GM06990 (cell line): ENCODE measurements at regions not wholly inside any gene's neighbourhood (a gene's known extent, or its start where the extent isn't known, plus 50 kb on each side); places are given as distances from the start of the nearest gene placed in this dataset.

ENCODE experiments used
- DNase-seq: peaks from one replicate; pipeline ENCODE4 v3.0.0-alpha.2; 2011; ENCODE audit not compliant: insufficient read length; ENCODE audit errors: extremely low read depth
- H3K27me3 ChIP-seq: replicated peaks from 2 replicates; pipeline ENCODE4 v1.6.0; 2011; ENCODE audit warnings: low read length; ENCODE audit not compliant: control insufficient read depth, insufficient read depth
- H3K36me3 ChIP-seq: 2 replicates; pipeline ENCODE4 v1.5.1; 2011; ENCODE audit warnings: low read length; ENCODE audit not compliant: control insufficient read depth, insufficient read depth
- H3K4me3 ChIP-seq: replicated peaks from 2 replicates; pipeline ENCODE4 v1.5.1; 2011; ENCODE audit warnings: low read depth, mild to moderate bottlenecking, control low read depth, low read length
- CTCF ChIP-seq: IDR thresholded peaks from 2 replicates; pipeline ENCODE4 v1.5.1; 2011; ENCODE audit warnings: low read length, control low read depth, mild to moderate bottlenecking, inconsistent platforms; ENCODE audit not compliant: insufficient read depth, poor library complexity, severe bottlenecking

- H3K36me3 ChIP-seq = no peaks in the 10 kb centered on the region
- H3K4me3 ChIP-seq = no peak overlapping the region
- DNase-seq = no peak
- no peaks in the 10 kb centered on the region for H3K27me3 ChIP-seq
- no peak for TF ChIP-seq CTCF
Measured at GRCh38 chr21:24832961-24833360, 774.3 kb downstream of the MRPL39 start.

- Histone ChIP-seq H3K27me3 (no peaks in the 10 kb centered on the region), H3K36me3 (no peaks in the 10 kb centered on the region), H3K4me3 (no peak overlapping the region)
- no peak for TF ChIP-seq CTCF
- DNase-seq = no peak
Measured at GRCh38 chr21:24829397-24829796, 777.9 kb downstream of the MRPL39 start.

- no peak for TF ChIP-seq CTCF
- H3K4me3 ChIP-seq = no peak overlapping the region
- no peak for DNase-seq
Measured at GRCh38 chr21:24826822-24827221, 780.5 kb downstream of the MRPL39 start.

GRCh38 chr21:24825348-24825747, 781.9 kb downstream of the MRPL39 start:
- no peak for DNase-seq

More at GRCh38 chr21:24826822-24827221, 780.5 kb downstream of the MRPL39 start:
- H3K27me3 ChIP-seq = no peaks in the 10 kb centered on the region
- no peaks in the 10 kb centered on the region for H3K36me3 ChIP-seq

GRCh38 chr21:24824209-24824608, 783.1 kb downstream of the MRPL39 start:
- no peaks in the 10 kb centered on the region for H3K36me3 ChIP-seq
- TF ChIP-seq CTCF = no peak
- no peaks in the 10 kb centered on the region for H3K27me3 ChIP-seq
- DNase-seq = no peak
- no peak overlapping the region for H3K4me3 ChIP-seq

More at GRCh38 chr21:24825348-24825747, 781.9 kb downstream of the MRPL39 start:
- Histone ChIP-seq H3K36me3 (no peaks in the 10 kb centered on the region), H3K27me3 (no peaks in the 10 kb centered on the region), H3K4me3 (no peak overlapping the region)
- TF ChIP-seq CTCF = no peak

- no peak for DNase-seq
- no peak overlapping the region for H3K4me3 ChIP-seq
- no peak for TF ChIP-seq CTCF
- no peaks in the 10 kb centered on the region for H3K36me3 ChIP-seq
- H3K27me3 ChIP-seq = no peaks in the 10 kb centered on the region
Measured at GRCh38 chr21:24823247-24823646, 784.0 kb downstream of the MRPL39 start.
